HG03095 (cell line): ENCODE measurements at regions not wholly inside any gene's neighbourhood (a gene's known extent, or its start where the extent isn't known, plus 50 kb on each side); places are given as distances from the start of the nearest gene placed in this dataset.

ENCODE experiments used
- ATAC-seq: cut with Tn5 transposase; IDR thresholded peaks from one replicate; pipeline ENCODE4 v1.9.1; 2021; ENCODE audit warnings: moderate library complexity; ENCODE audit not compliant: unreplicated experiment

DNA sequence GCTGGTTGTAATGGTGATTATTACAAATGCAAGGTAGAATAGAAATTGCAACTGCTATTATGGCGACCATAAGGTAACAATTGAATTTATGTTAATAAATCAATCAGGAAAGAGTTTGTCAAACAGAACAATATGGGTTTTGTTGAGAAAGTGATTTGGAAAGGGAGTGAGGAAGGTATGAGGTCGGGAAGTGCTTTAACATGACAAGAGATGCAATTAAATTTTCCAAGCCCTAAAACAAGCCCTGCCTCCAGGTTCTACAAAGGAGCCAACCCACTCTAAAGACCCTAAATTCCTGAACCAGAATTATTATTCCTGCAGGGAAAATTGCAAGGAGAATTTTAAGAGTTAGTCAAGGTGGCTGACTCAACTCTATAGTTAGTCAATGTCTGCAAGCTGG is 363.7 kb downstream of the BMPER start:
- ATAC-seq = no peak

GRCh38 chr7:34275624-34276023 is 370.3 kb downstream of the BMPER start:
- ATAC-seq = no peak

- ATAC-seq = peak; percentile 74
These were observed 371.9 kb downstream of the BMPER start for GRCh38 chr7:34277016-34277802.

GRCh38 chr7:34277803-34278199 is 372.5 kb downstream of the BMPER start:
- ATAC-seq = no peak

DNA sequence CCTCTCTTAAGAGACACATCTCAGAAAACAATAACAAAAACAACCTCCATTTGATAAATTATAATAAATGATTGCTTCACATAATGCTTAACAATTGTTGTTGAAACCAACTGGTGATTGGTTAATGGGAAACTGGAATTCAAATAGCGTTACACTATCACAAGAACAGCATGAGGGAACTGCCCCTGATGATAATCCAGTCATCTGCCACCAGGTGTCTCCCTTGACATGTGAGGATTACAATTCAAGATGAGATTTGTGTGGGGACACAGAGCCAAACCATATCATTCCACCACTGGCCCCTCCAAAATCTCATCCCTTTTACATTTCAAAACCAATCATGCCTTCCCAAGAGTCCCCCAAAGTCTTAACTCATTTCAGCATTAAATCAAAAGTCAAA is 375.9 kb downstream of the BMPER start:
- no peak for ATAC-seq

- ATAC-seq = no peak
These were observed 375.7 kb upstream of the NPSR1 start for GRCh38 chr7:34282271-34282670.

DNA sequence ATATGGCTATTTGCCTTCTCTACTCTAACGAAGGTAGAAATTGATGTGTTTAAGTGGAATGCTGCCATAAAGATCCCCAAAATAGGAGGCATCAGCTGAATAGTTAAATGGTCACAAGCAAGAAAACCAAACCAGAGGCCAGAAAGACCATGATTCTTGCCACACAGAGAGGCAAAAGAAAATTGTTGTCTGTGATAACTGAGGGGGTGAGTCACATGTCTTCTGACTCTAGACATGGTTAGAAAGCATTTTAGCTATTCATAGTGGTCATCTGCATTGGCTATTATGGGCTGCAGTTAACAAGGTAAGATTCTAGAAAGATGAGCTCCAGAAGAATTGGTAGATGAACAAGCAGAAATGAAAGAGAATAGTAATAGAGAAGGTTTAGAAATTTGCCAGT is 361.4 kb upstream of the NPSR1 start:
- ATAC-seq = no peak

DNA sequence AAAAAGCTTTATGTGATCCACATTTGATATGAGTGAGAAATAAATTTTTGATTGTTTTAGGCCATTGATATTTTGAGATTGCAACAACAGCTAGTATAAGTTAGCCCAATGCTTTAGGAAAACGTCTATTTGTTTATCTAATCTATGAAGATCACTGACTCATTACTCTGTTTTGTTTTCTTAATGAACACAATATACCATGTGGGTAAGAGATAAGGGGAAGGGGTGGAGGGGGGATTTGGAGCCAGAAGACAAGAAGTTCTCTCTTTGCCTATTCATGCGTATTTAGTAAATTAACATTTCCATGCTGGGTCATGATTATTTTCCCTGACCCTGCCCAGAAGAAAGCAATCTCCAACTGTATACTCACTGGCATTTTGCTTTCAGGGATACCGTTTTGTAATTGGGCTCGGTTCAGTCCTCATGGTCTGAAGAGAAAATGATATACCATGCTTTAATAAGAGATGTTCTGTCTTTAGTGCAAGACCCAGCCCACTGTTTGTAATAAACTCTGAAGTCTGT is 359.5 kb upstream of the NPSR1 start:
- no peak for ATAC-seq

GRCh38 chr7:34299066-34299465 is 359.0 kb upstream of the NPSR1 start:
- ATAC-seq = no peak

DNA sequence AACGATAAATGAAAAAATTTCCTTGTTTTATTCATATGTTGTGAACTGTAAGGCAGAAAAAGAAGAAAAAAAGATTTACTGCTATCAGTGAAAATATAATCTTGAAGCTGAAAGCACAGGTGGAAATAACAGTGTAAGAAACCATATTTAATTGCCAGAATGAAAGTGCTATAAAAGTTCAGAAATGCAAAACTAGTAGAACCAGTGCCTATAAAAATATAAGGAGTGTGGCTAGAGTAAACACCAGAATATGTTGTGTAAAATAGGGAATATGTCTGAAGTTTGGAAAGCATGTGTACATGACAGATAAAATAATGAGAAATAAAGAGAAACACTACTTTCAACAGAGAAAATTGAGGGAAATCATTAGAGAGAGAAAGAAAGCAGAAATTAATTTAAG is 350.5 kb upstream of the NPSR1 start:
- no peak for ATAC-seq

- ATAC-seq = no peak
These were observed 349.4 kb upstream of the NPSR1 start for GRCh38 chr7:34308595-34308994.

GRCh38 chr7:34309116-34309515 is 348.9 kb upstream of the NPSR1 start:
- no peak for ATAC-seq

- ATAC-seq = no peak
These were observed 348.4 kb upstream of the NPSR1 start for GRCh38 chr7:34309584-34309983.

DNA sequence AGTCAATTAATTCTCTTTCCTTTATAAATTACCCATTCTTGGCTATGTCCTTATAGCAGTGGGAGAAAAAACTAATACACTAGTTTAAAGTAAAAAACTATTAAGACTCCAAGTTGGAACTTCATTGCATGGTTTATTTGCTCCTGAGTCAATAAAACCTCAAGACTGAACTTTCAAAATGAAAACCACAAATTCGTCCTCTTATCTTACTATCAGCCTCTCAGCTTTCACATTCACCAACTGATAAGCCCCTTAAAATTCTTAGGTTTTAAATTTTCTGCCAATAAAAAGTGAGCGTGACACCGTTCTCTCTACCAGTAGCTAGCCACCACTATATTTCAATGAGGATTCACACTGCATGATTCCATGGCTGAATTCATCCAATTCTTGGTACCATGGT is 346.4 kb upstream of the NPSR1 start:
- ATAC-seq = no peak

DNA sequence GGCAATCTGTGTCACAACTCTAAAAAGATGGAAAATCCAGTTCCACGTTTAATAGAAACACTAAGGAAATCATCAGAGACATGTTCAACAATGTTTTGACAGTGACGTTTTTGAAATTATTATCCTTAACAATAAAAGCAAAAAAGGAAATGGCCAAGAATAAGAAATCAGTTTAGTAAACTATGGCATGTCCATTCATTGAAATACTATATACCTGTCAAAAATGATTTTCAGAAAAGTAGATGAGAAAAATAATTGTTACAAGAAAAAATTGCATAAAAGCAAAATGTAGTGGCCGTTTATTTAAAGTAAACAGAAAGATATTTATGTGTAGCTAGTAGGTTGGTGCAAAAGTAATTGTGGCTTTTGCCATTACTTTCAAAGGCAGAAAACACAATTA is 345.4 kb upstream of the NPSR1 start:
- ATAC-seq = no peak

DNA sequence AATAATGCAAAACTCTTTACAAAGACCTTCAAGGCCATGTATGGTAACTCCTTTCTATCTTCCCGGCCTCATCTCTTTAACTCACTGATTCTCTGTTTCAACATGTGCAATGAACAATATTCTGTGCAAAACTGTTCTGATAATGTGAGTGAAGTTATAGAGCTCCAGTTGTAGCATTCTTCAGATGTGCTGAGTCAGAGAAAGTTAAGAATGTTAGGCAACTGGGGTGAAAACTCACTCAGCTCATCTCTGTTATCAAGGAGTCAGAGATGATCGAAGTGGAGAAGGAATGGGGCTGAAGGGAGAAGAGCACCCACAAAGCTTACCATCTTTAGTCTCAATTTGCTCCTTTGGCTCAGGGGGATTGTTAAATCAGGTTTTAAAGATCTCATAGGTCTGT is 344.7 kb upstream of the NPSR1 start:
- no peak for ATAC-seq

DNA sequence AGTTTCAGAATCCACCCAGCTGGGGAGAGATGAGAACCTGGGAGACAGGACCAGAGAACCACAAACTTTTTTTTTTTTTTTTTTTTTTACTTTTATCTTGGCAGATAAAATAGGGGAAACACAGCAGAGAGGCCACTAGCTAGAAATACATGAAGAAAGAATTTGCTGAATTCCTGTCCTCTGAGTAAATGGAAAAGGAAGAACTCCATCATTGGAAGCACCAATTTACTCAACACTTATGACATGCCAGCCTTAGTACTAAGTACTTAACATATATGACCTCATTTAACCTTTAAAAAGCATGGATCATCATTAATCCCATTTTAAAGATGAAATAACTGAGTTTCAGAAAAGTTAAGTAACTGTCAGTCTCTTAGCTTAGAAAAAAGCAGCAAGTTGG is 343.0 kb upstream of the NPSR1 start:
- ATAC-seq = no peak

GRCh38 chr7:34317039-34317438 is 341.0 kb upstream of the NPSR1 start:
- no peak for ATAC-seq

- no peak for ATAC-seq
These were observed 337.6 kb upstream of the NPSR1 start for GRCh38 chr7:34320412-34320811.

DNA sequence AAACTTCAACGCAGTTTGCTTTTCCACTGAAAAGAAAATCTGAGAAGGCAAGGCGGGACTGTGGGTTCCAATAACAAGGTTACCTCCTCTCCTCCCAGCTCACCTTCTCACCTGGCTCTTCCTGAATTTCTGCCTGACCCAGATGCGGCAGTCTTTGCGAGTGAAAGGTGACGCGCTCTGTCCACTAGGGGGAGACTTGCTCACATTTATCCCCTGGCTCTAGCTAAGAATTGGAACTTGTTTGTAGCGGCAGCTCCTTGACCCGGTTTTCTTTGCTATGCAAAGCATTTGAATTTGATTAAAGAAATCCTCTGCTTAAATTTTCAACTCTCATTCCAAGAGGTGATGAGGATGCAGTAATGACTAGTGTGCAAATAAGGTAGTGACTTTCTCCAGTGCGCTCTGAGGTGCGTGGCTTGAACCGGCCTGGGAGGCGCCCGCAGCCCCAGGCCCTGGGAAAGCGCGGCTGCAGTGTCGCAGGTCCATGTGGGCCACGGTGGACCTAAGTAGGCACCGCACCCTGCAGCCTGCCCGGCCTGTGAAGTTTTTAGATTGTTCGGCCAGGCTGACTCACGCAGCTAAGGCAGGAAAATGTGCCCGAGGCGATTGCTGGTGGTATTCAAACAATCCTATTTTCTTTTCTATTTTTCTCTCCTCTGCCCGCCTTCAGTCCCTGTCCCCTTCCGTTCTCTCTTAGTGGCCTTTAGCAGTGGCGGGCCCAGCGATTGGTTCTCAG is 336.9 kb upstream of the NPSR1 start:
- peak; percentile 79 for ATAC-seq

DNA sequence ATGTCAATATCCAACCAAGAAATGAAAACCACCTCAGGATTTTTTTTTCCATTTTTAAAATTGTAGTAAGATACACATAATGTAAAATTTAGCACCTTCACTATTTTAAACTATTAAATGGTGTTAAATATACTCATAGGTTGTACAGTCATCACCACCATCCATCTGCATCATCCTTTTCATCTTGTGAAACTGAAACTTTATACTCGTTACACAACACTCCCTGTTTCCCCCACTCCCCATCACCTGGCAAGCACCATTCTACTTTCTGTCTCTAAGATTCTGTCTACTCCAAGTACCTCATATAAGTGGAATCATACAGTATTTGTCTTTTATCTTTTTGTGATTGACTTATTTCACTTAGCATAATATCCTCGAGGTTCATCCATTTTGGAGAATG is 335.2 kb upstream of the NPSR1 start:
- no peak for ATAC-seq

DNA sequence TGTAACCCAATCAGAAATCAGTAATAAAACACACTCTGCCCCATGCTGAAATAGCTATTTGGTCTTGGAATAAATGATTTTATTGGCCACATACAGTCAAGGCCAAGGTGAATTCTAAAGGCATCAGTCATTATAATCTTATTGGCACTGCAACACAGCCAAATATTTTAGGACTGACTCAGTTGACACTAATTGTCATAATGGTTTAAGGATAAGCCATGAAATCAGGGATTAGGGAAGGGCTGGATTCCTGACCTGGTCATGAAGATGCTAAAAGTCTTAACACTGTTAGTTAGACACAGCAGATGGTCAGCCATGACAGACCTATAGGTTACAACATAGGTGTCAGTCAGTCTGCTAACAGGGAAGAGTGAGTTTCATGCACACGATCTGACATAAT is 330.3 kb upstream of the NPSR1 start:
- no peak for ATAC-seq
